Lower lobe of right lung (tissue), 2 donors: ENCODE measurements at regions not wholly inside any gene's neighbourhood (a gene's known extent, or its start where the extent isn't known, plus 50 kb on each side); places are given as distances from the start of the nearest gene placed in this dataset.
A peak's percentile ranks its signal among the peaks of the same experiment; 100 is the strongest.

Experiments
- ATAC-seq, 2 donors: fragments of 200-7000 bp; cut with Tn5 transposase; one replicate each; pipeline ENCODE4 v1.9.1; 2020 to 2022; ENCODE audit warnings: mild to moderate bottlenecking in 2 of 2, moderate library complexity in 2 of 2
- DNase-seq: peaks from one replicate; pipeline ENCODE4 v3.0.0-alpha.2; 2020
- H3K27ac ChIP-seq: fragments of 200-600 bp; one replicate; pipeline ENCODE4 v1.8.0; 2022
- H3K27me3 ChIP-seq: fragments of 200-600 bp; one replicate; pipeline ENCODE4 v1.8.0; 2022; ENCODE audit warnings: low read depth
- H3K36me3 ChIP-seq: fragments of 200-600 bp; one replicate; pipeline ENCODE4 v1.8.0; 2022; ENCODE audit warnings: mild to moderate bottlenecking
- H3K4me1 ChIP-seq: fragments of 200-600 bp; one replicate; pipeline ENCODE4 v1.8.0; 2022
- H3K4me3 ChIP-seq: fragments of 200-600 bp; one replicate; pipeline ENCODE4 v1.8.0; 2022; ENCODE audit warnings: mild to moderate bottlenecking
- H3K9me3 ChIP-seq: fragments of 200-600 bp; one replicate; pipeline ENCODE4 v1.8.0; 2022
- intact Hi-C: fragments of 100-400 bp; cut with DNase I; formaldehyde crosslinking; loops from one replicate; pipeline ENCODE4 v1.11.0; 2022
- TF ChIP-seq, protein P1 (sequence below): fragments of 200-600 bp; IDR thresholded peaks from one replicate; pipeline ENCODE4 v1.8.0; 2022; ENCODE audit warnings: antibody characterized with exemption, mild to moderate bottlenecking
- donor health status: DM: no; HTN: yes; CAD: no; lungs with severe emphysema.

GRCh38 chr5:4275232-4275631 lies 679.6 kb downstream of the IRX1 start:
- H3K36me3 ChIP-seq = no peaks in the 10 kb centered on the region
- ATAC-seq (no peak), DNase-seq (no peak)
- no peak overlapping the region for H3K4me3 ChIP-seq
- no peaks in the 10 kb centered on the region for H3K4me1 ChIP-seq
- intact Hi-C loops = no loop called here
- TF ChIP-seq, protein P1, sequence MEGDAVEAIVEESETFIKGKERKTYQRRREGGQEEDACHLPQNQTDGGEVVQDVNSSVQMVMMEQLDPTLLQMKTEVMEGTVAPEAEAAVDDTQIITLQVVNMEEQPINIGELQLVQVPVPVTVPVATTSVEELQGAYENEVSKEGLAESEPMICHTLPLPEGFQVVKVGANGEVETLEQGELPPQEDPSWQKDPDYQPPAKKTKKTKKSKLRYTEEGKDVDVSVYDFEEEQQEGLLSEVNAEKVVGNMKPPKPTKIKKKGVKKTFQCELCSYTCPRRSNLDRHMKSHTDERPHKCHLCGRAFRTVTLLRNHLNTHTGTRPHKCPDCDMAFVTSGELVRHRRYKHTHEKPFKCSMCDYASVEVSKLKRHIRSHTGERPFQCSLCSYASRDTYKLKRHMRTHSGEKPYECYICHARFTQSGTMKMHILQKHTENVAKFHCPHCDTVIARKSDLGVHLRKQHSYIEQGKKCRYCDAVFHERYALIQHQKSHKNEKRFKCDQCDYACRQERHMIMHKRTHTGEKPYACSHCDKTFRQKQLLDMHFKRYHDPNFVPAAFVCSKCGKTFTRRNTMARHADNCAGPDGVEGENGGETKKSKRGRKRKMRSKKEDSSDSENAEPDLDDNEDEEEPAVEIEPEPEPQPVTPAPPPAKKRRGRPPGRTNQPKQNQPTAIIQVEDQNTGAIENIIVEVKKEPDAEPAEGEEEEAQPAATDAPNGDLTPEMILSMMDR = no peak
- H3K27me3 ChIP-seq = no peaks in the 10 kb centered on the region
- no peak overlapping the region for H3K27ac ChIP-seq
- H3K9me3 ChIP-seq = peaks cover 6% of the 10 kb centered on the region

GRCh38 chr5:4294878-4295277 lies 699.2 kb downstream of the IRX1 start:
- TF ChIP-seq, protein P1 = no peak
- no peaks in the 10 kb centered on the region for H3K36me3 ChIP-seq
- H3K27me3 ChIP-seq = no peaks in the 10 kb centered on the region
- H3K9me3 ChIP-seq = no peaks in the 10 kb centered on the region
- intact Hi-C loops = no loop called here
- H3K4me3 ChIP-seq = no peak overlapping the region
- DNase-seq (no peak), ATAC-seq (peak; percentile 64 to 83)
- H3K4me1 ChIP-seq = no peaks in the 10 kb centered on the region
- no peak overlapping the region for H3K27ac ChIP-seq

DNA sequence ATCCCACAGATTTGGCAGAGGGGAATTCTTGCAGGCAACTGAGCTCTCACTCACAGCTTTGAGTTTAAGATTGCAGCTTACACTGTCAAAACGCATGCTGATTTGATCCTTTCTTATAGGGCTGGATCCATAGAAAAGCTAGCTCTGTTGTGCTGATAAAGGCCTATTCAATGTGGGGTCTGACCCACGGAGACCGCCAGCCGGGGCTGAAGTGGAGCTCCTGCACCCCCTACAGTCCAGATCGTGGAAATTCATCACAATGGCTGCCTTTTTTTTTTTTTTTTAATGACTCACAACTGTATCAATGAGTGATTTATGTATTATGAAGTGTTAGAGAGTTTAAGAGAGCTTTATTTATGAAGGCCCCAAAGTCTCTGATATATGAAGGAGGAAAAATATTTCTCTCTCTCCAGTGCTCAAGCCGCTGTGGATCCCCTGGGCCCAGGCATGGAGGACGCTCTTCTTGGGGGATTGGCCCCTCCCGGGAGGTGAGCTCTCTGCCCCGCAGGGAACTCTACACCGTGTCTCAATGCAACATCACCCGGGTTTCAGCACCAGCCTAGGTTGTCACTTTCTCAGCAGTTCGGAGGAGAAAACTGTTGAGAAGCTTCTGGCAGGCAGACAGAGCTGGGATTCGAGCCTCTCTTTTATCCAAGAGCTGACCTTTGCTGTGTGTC lies 700.2 kb downstream of the IRX1 start:
- intact Hi-C loops = no loop called here
- Histone ChIP-seq H3K4me1 (no peaks in the 10 kb centered on the region), H3K9me3 (no peaks in the 10 kb centered on the region), H3K27ac (no peak overlapping the region), H3K27me3 (no peaks in the 10 kb centered on the region), H3K36me3 (no peaks in the 10 kb centered on the region), H3K4me3 (no peak overlapping the region)
- DNase-seq (no peak), ATAC-seq (peak; percentile 65 to 76)
- TF ChIP-seq, protein P1 = peak; percentile 43

- H3K27me3 ChIP-seq = no peaks in the 10 kb centered on the region
- no peaks in the 10 kb centered on the region for H3K9me3 ChIP-seq
- ATAC-seq (no peak), DNase-seq (no peak)
- intact Hi-C loops = no loop called here
- H3K27ac ChIP-seq = no peak overlapping the region
- H3K4me1 ChIP-seq = no peaks in the 10 kb centered on the region
- TF ChIP-seq, protein P1 = no peak
- no peaks in the 10 kb centered on the region for H3K36me3 ChIP-seq
- no peak overlapping the region for H3K4me3 ChIP-seq
These were observed 710.4 kb downstream of the IRX1 start for GRCh38 chr5:4306057-4306456.

GRCh38 chr5:4309026-4309425 lies 713.4 kb downstream of the IRX1 start:
- no peaks in the 10 kb centered on the region for H3K9me3 ChIP-seq
- TF ChIP-seq, protein P1 = no peak
- no peaks in the 10 kb centered on the region for H3K36me3 ChIP-seq
- no peak overlapping the region for H3K27ac ChIP-seq
- no peak overlapping the region for H3K4me3 ChIP-seq
- no peak for ATAC-seq
- no peaks in the 10 kb centered on the region for H3K4me1 ChIP-seq
- DNase-seq = no peak
- intact Hi-C loops = no loop called here
- no peaks in the 10 kb centered on the region for H3K27me3 ChIP-seq
